ENCODE measurements at regions not wholly inside any gene's neighbourhood (a gene's known extent, or its start where the extent isn't known, plus 50 kb on each side); places are given as distances from the start of the nearest gene placed in this dataset.

DNA sequence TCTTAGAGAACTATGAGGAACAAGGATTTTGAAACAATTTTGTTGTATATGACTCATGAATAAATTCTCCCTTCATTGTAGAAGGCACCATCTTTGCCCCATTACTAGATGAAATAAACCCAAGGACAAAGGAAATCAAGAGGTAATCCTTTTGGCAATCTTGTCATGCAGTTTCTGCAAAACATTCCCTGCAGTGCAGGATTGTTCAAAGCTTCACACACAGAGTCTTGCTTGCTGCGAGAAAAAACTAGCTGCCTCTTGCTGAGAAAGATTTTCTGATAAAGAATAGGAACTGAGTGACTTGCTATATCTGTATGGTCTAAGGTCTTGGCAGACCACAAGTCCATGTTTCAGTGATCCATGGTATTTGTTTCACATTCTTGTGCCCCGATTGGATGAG lies 657.4 kb upstream of the ADGRL4 start:
- peaks cover 2% of the 10 kb centered on the region for H3K36me3 Mint-ChIP-seq (ENCODE audit: low read depth)
- no peak overlapping the region for H3K4me3 Mint-ChIP-seq
- TF ChIP-seq, protein P1, sequence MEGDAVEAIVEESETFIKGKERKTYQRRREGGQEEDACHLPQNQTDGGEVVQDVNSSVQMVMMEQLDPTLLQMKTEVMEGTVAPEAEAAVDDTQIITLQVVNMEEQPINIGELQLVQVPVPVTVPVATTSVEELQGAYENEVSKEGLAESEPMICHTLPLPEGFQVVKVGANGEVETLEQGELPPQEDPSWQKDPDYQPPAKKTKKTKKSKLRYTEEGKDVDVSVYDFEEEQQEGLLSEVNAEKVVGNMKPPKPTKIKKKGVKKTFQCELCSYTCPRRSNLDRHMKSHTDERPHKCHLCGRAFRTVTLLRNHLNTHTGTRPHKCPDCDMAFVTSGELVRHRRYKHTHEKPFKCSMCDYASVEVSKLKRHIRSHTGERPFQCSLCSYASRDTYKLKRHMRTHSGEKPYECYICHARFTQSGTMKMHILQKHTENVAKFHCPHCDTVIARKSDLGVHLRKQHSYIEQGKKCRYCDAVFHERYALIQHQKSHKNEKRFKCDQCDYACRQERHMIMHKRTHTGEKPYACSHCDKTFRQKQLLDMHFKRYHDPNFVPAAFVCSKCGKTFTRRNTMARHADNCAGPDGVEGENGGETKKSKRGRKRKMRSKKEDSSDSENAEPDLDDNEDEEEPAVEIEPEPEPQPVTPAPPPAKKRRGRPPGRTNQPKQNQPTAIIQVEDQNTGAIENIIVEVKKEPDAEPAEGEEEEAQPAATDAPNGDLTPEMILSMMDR (conservative IDR thresholded peaks at IDR 0.05): no peak
- H3K4me1 Mint-ChIP-seq: peaks cover 16% of the 10 kb centered on the region
- no peak for DNase-seq (ENCODE audit: low read depth, low spot score)
- H3K9me3 Mint-ChIP-seq: peaks cover 7% of the 10 kb centered on the region
- peak overlapping the region; percentile 78 for H3K27ac Mint-ChIP-seq (ENCODE audit: unreplicated experiment)
- no peaks in the 10 kb centered on the region for H3K27me3 Mint-ChIP-seq (ENCODE audit: low read depth)

DNA sequence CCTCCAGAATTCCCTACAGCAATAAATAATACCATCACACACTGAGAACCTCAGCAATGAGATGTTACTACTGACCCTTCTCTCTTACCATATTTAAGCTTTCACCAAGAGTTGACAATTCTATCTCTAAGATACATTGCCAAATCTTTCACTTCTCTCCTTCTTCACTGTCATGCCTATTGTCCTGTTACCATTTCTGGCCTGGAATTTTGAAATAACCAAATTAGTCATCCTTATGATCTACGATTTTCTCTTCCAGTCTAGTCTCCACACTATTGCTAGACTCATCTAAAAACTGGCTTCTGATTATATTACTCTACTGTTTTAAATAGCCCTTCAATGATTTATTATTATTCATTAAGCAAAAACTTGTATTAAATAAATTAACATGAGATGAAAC lies 656.1 kb upstream of the ADGRL4 start:
- Mint-ChIP-seq H3K9me3 (peaks cover 7% of the 10 kb centered on the region), H3K4me3 (no peak overlapping the region), H3K4me1 (peaks cover 25% of the 10 kb centered on the region), H3K27ac (ENCODE audit: unreplicated experiment) (no peak overlapping the region), H3K36me3 (ENCODE audit: low read depth) (peaks cover 2% of the 10 kb centered on the region), H3K27me3 (ENCODE audit: low read depth) (no peaks in the 10 kb centered on the region)
- DNase-seq (ENCODE audit: low read depth, low spot score): no peak
- TF ChIP-seq, protein P1 (conservative IDR thresholded peaks at IDR 0.05): no peak

DNA sequence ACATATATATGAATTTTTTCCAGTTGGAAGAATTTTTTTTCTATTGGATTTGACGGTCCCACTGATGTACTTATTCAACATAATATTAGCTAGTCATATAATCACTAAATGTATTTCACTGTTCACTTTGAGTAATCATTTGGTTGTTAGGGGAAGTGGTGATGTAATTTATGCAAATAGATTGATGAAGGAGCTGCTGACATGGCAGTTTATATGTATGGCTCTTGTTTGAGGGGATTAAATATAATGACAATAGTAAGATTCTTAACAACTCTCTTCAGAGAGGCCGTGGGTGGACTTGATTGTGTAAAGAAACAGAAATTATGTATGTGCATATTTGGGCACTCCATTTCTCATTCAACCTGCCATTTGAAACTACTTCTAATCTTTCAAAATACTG lies 653.6 kb upstream of the ADGRL4 start:
- peak overlapping the region; percentile 76 for H3K27ac Mint-ChIP-seq (ENCODE audit: unreplicated experiment)
- H3K27me3 Mint-ChIP-seq (ENCODE audit: low read depth): no peaks in the 10 kb centered on the region
- no peaks in the 10 kb centered on the region for H3K36me3 Mint-ChIP-seq (ENCODE audit: low read depth)
- H3K9me3 Mint-ChIP-seq: peaks cover 2% of the 10 kb centered on the region
- TF ChIP-seq, protein P1 (conservative IDR thresholded peaks at IDR 0.05): no peak
- no peak overlapping the region for H3K4me3 Mint-ChIP-seq
- H3K4me1 Mint-ChIP-seq: peaks cover 27% of the 10 kb centered on the region
- no peak for DNase-seq (ENCODE audit: low read depth, low spot score)

DNA sequence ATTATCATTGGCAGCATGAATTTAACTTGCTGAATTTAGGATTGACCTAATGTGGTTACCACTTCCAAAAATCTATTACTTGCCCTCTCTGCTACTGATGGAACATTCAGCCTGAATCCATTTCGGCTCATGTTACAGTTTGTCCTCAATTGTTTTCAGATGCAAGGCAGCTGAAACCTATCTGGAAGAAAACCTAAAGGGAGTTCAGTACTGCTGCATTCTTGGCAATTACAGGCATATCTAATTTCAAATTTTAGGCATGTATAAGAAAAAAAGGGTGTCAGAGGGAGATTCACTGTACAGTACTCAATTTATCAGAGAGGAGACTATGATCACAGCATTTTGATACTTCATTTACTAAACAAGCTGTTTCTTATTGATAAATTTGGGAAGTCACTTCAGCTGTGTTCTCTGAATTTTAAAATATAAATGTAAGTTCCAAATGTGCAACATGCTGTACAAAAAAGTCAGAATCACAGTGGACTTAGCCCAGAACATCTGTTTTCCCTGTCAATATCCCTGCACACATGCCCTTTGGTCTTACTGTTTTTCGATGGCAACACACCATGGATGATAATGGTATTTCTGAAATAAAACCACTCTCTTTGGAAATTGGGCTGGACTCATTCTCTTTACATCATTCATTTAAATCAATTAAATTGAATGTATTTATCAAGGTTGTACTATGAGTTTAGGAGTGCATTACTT lies 651.6 kb upstream of the ADGRL4 start:
- H3K4me3 Mint-ChIP-seq: no peak overlapping the region
- H3K27ac Mint-ChIP-seq (ENCODE audit: unreplicated experiment): peak overlapping the region; percentile 66
- DNase-seq (ENCODE audit: low read depth, low spot score): no peak
- H3K27me3 Mint-ChIP-seq (ENCODE audit: low read depth): no peaks in the 10 kb centered on the region
- TF ChIP-seq, protein P1 (conservative IDR thresholded peaks at IDR 0.05): no peak
- peaks cover 2% of the 10 kb centered on the region for H3K9me3 Mint-ChIP-seq
- H3K4me1 Mint-ChIP-seq: peaks cover 34% of the 10 kb centered on the region
- H3K36me3 Mint-ChIP-seq (ENCODE audit: low read depth): no peaks in the 10 kb centered on the region

DNA sequence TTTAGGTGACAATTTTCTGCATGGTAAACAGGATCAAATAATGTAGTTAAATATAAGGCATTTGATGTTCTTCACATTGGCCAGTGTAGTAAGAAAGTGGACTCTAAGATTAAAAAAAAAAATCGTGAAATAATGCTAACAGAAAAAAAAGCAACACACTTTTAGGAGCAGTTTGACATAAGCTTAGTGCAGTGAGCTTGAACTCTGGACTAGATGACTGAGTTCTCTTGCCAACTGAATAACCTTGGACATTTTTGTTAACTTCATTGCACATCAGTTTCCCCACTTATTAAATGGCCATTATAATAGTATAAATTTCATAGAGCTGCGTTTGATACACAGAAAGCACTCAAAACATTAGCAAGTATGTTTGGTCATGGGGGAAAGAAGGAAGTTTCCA lies 649.3 kb upstream of the ADGRL4 start:
- H3K36me3 Mint-ChIP-seq (ENCODE audit: low read depth): no peaks in the 10 kb centered on the region
- no peak overlapping the region for H3K4me3 Mint-ChIP-seq
- no peak for DNase-seq (ENCODE audit: low read depth, low spot score)
- H3K27me3 Mint-ChIP-seq (ENCODE audit: low read depth): no peaks in the 10 kb centered on the region
- H3K27ac Mint-ChIP-seq (ENCODE audit: unreplicated experiment): no peak overlapping the region
- TF ChIP-seq, protein P1 (conservative IDR thresholded peaks at IDR 0.05): no peak
- H3K4me1 Mint-ChIP-seq: peaks cover 39% of the 10 kb centered on the region
- peaks cover 2% of the 10 kb centered on the region for H3K9me3 Mint-ChIP-seq
